Cardiac fibroblast (primary cell): ENCODE measurements at regions not wholly inside any gene's neighbourhood (a gene's known extent, or its start where the extent isn't known, plus 50 kb on each side); places are given as distances from the start of the nearest gene placed in this dataset.
A peak's percentile ranks its signal among the peaks of the same experiment; 100 is the strongest.

Source experiments
- DNase-seq, 2 donors: peaks; one replicate each; pipeline versions ENCODE4 v3.0.0 to v3.0.0-alpha.2; 2010; ENCODE audit warnings: low read depth in 2 of 2
- H3K4me3 ChIP-seq, 2 donors: replicated peaks in 1 of 2; 1 replicate in 1 of 2; 2 replicates in 1 of 2; pipeline ENCODE4 v1.5.1; 2011; ENCODE audit warnings: low read depth in 2 of 2, low read length in 2 of 2, mild to moderate bottlenecking in 2 of 2, moderate library complexity in 1 of 2
- CTCF ChIP-seq: IDR thresholded peaks from one replicate; pipeline ENCODE4 v1.5.1; 2011; ENCODE audit warnings: low read depth, mild to moderate bottlenecking, low read length, inconsistent platforms

GRCh38 chr3:30462721-30463470, 143.5 kb upstream of the TGFBR2 start:
- no peak for TF ChIP-seq CTCF
- no peak overlapping the region for H3K4me3 ChIP-seq
- DNase-seq = no peak

GRCh38 chr3:30464381-30464780, 142.0 kb upstream of the TGFBR2 start:
- no peak overlapping the region for H3K4me3 ChIP-seq
- no peak for DNase-seq
- no peak for TF ChIP-seq CTCF

DNA sequence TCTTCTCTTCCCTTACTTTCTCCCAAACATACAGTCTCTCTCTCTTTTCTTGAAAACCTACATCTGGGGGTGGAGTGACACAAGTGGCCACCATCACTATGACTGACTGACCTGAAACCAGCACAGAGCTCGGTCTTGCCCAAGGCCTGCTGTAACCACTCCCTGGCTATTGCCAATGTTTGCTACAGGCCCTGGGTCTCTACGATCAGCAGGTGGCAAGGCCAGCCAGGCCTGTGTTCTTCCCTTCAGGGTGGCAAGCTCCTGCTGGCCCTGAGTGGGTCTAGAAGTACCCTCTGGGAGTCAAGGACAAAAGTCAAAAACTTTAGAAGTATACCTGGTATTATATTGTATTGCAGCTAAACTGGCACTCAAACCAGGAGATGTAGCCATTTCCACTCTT, 140.9 kb upstream of the TGFBR2 start:
- TF ChIP-seq CTCF = no peak
- no peak for DNase-seq
- H3K4me3 ChIP-seq = no peak overlapping the region

DNA sequence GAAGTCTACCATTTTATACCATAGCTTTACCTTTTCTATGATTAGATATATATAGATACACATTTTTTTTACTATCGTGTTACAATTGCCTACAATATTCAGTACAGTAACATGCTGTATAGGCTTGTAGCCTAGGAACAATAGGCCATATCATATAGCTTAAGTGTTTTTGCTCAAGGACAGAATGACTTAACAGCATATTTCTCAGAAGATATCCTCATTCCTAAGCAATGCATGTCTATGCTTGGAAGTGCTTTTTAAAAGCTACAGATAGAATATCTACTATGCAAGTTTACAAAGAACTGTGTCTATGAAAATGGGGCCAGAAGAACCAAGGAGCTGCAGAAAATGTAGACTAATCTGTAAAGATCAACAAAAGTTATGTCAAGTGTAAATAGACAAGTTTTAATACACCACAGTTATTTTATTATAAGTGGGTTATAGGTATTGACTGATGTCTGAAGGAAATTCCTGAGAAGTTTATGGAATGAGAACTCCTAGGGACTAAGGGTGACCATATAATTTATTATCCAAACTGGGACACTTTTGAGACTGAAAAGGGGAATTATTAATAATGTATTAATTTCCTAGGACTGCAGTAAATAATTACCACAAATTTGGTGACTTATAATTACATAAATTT, 138.7 kb upstream of the TGFBR2 start:
- no peak overlapping the region for H3K4me3 ChIP-seq

GRCh38 chr3:30469133-30469532, 137.3 kb upstream of the TGFBR2 start:
- no peak for TF ChIP-seq CTCF
- DNase-seq = no peak
- H3K4me3 ChIP-seq = no peak overlapping the region

More for the DNA sequence above, 138.7 kb upstream of the TGFBR2 start:
- peak in 1 of 2 donors; percentile 29 for DNase-seq
- no peak for TF ChIP-seq CTCF

- peak; percentile 33 to 41 for DNase-seq
- TF ChIP-seq CTCF = no peak
- H3K4me3 ChIP-seq = no peak overlapping the region
These were observed 135.9 kb upstream of the TGFBR2 start for GRCh38 chr3:30470496-30470895.
